Amniotic stem cell (primary cell): ENCODE measurements at regions not wholly inside any gene's neighbourhood (a gene's known extent, or its start where the extent isn't known, plus 50 kb on each side); places are given as distances from the start of the nearest gene placed in this dataset.

Experiments
- DNase-seq: peaks from one replicate; lab custom pipeline; 2025; lab: John Stamatoyannopoulos, UW

GRCh38 chr2:111219285-111219684, 98.6 kb downstream of the BCL2L11 start:
- no peak for DNase-seq

GRCh38 chr2:111219734-111220505, 99.2 kb downstream of the BCL2L11 start:
- DNase-seq, result no peak

GRCh38 chr2:111220962-111221361, 100.2 kb downstream of the BCL2L11 start:
- no peak for DNase-seq

GRCh38 chr2:111221701-111222100, 101.0 kb downstream of the BCL2L11 start:
- DNase-seq, result no peak

- DNase-seq, result no peak
Observed at GRCh38 chr2:111222204-111222866, 101.6 kb downstream of the BCL2L11 start.

- DNase-seq, result no peak
Observed at GRCh38 chr2:111225856-111226255, 105.1 kb downstream of the BCL2L11 start.

GRCh38 chr2:111226876-111227700, 106.4 kb downstream of the BCL2L11 start:
- DNase-seq, result no peak

GRCh38 chr2:111227716-111228141, 107.0 kb downstream of the BCL2L11 start:
- DNase-seq, result no peak

- no peak for DNase-seq
Observed at GRCh38 chr2:111231532-111232252, 111.0 kb downstream of the BCL2L11 start.

GRCh38 chr2:111235192-111236015, 114.7 kb downstream of the BCL2L11 start:
- DNase-seq, result no peak

- DNase-seq, result no peak
Observed at GRCh38 chr2:111236025-111236424, 115.3 kb downstream of the BCL2L11 start.

GRCh38 chr2:111238296-111238695, 117.6 kb downstream of the BCL2L11 start:
- DNase-seq, result no peak

- no peak for DNase-seq
Observed at GRCh38 chr2:111239107-111239506, 118.4 kb downstream of the BCL2L11 start.

- DNase-seq, result no peak
Observed at GRCh38 chr2:111239581-111240249, 119.0 kb downstream of the BCL2L11 start.

- no peak for DNase-seq
Observed at GRCh38 chr2:111243295-111243694, 122.6 kb downstream of the BCL2L11 start.

GRCh38 chr2:111244864-111245263, 124.2 kb downstream of the BCL2L11 start:
- no peak for DNase-seq

- no peak for DNase-seq
Observed at GRCh38 chr2:111246620-111247061, 125.9 kb downstream of the BCL2L11 start.

GRCh38 chr2:111247491-111247890, 126.8 kb downstream of the BCL2L11 start:
- DNase-seq, result no peak

- no peak for DNase-seq
Observed at GRCh38 chr2:111249806-111250205, 129.1 kb downstream of the BCL2L11 start.

GRCh38 chr2:111250448-111251030, 129.8 kb downstream of the BCL2L11 start:
- DNase-seq, result no peak
